ENCODE measurements at regions not wholly inside any gene's neighbourhood (a gene's known extent, or its start where the extent isn't known, plus 50 kb on each side); places are given as distances from the start of the nearest gene placed in this dataset.

- DNase-seq (ENCODE audit: low read depth, low spot score) (no peak), ATAC-seq (no peak)
- peaks cover 11% of the 10 kb centered on the region; the same call in 1 of the 2 replicates for H3K27me3 ChIP-seq (ENCODE audit: insufficient read depth, low read length)
- no peaks in the 10 kb centered on the region for H3K36me3 ChIP-seq (ENCODE audit: control insufficient read depth in 1 of 2, insufficient read depth in 2 of 2, low read length in 2 of 2)
- no peak overlapping the region for H2AFZ ChIP-seq (ENCODE audit: low read depth, low read length, poor library complexity, severe bottlenecking)
- ChIA-PET POLR2A (no interaction called here), RAD21 (ENCODE audit: low non-redundant PET in 1 of 2, low total read pairs in 2 of 2, uncharacterized antibody in 2 of 2, unreplicated experiment in 2 of 2) (no interaction called here), CTCF (no interaction called here)
- intact Hi-C loops (cut with micrococcal nuclease): no loop called here
- H4K20me1 ChIP-seq (ENCODE audit: insufficient read depth): no peaks in the 10 kb centered on the region
- H3K9ac ChIP-seq (ENCODE audit: low read length): no peak overlapping the region
- H3K79me2 ChIP-seq (ENCODE audit: insufficient read depth, low read length): no peaks in the 10 kb centered on the region
- H3K9me3 ChIP-seq (ENCODE audit: control insufficient read depth in 1 of 2, insufficient read depth in 1 of 2, low read depth in 1 of 2, low read length in 2 of 2): no peaks in the 10 kb centered on the region
- no peaks in the 10 kb centered on the region for H3K9me2 ChIP-seq (ENCODE audit: insufficient read depth)
- no peaks in the 10 kb centered on the region for H3K4me1 ChIP-seq (ENCODE audit: control insufficient read depth in 1 of 2, insufficient read depth in 2 of 2, low read length in 2 of 2)
- TF ChIP-seq, protein P1, sequence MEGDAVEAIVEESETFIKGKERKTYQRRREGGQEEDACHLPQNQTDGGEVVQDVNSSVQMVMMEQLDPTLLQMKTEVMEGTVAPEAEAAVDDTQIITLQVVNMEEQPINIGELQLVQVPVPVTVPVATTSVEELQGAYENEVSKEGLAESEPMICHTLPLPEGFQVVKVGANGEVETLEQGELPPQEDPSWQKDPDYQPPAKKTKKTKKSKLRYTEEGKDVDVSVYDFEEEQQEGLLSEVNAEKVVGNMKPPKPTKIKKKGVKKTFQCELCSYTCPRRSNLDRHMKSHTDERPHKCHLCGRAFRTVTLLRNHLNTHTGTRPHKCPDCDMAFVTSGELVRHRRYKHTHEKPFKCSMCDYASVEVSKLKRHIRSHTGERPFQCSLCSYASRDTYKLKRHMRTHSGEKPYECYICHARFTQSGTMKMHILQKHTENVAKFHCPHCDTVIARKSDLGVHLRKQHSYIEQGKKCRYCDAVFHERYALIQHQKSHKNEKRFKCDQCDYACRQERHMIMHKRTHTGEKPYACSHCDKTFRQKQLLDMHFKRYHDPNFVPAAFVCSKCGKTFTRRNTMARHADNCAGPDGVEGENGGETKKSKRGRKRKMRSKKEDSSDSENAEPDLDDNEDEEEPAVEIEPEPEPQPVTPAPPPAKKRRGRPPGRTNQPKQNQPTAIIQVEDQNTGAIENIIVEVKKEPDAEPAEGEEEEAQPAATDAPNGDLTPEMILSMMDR (IDR thresholded peaks at IDR 0.05 in 2 of 3, conservative IDR thresholded peaks at IDR 0.05 in 1 of 3; ENCODE audit: borderline replicate concordance in 1 of 3, insufficient read depth in 1 of 3, low read depth in 2 of 3, low read length in 2 of 3): no peak
- TF ChIP-seq CEBPB (IDR thresholded peaks at IDR 0.05; ENCODE audit: low read depth) (no peak), EZH2 (IDR thresholded peaks at IDR 0.05) (no peak), ZNF274 (IDR thresholded peaks at IDR 0.05; ENCODE audit: low read depth, low read length) (no peak), YY1 (IDR thresholded peaks at IDR 0.05; ENCODE audit: extremely low read depth, insufficient replicate concordance, low read depth, low read length) (no peak), RAD21 (IDR thresholded peaks at IDR 0.05; ENCODE audit: low read depth) (no peak), SP1 (IDR thresholded peaks at IDR 0.05; ENCODE audit: low read depth) (no peak), ZBTB33 (IDR thresholded peaks at IDR 0.05; ENCODE audit: extremely low read depth, insufficient replicate concordance, low read length) (no peak), ZFX (IDR thresholded peaks at IDR 0.05) (no peak), POLR2A (IDR thresholded peaks at IDR 0.05; ENCODE audit: borderline replicate concordance, extremely low read depth, insufficient read depth, insufficient read length) (no peak), CBX3 (IDR thresholded peaks at IDR 0.05; ENCODE audit: low read depth) (no peak)
- TF ChIP-seq, protein P2, sequence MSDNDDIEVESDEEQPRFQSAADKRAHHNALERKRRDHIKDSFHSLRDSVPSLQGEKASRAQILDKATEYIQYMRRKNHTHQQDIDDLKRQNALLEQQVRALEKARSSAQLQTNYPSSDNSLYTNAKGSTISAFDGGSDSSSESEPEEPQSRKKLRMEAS (IDR thresholded peaks at IDR 0.05): no peak
- H3K4me2 ChIP-seq (ENCODE audit: low read length): no peak overlapping the region
- H3K27ac ChIP-seq (ENCODE audit: low read depth, low read length): no peak overlapping the region
- no peak overlapping the region for H3K4me3 ChIP-seq (replicated peaks in 1 of 2; ENCODE audit: low read depth in 1 of 2, low read length in 2 of 2)
- no TSS peak for BruUV-seq (replicated peaks)
Observed at GRCh38 chr5:68953875-68954617, 139.8 kb upstream of the SLC30A5 start.

Measured in HCT116 (cell line).